GM13977 (cell line): ENCODE measurements at regions not wholly inside any gene's neighbourhood (a gene's known extent, or its start where the extent isn't known, plus 50 kb on each side); places are given as distances from the start of the nearest gene placed in this dataset.

Source experiments
- DNase-seq: peaks from one replicate; pipeline ENCODE4 v3.0.0; 2012; ENCODE audit warnings: low spot score
- in situ Hi-C: fragments of 300-500 bp; cut with MboI; formaldehyde crosslinking; loops from one replicate; pipeline ENCODE4 v1.12.0; 2022; ENCODE audit warnings: low sequenced_read_pairs, low pct_unique_long_range_greater_than_20kb, mixed read lengths, inconsistent platforms; ENCODE audit not compliant: unreplicated experiment
- TF ChIP-seq, protein P1 (sequence below): IDR thresholded peaks from 2 replicates; pipeline ENCODE4 v1.5.1; 2012; ENCODE audit warnings: mild to moderate bottlenecking, control low read depth; ENCODE audit not compliant: insufficient read depth; ENCODE audit errors: extremely low read depth, missing control alignments

- no peak for DNase-seq
- in situ Hi-C loops, result no loop called here
Observed at GRCh38 chr5:89300426-89300970, 417.5 kb upstream of the MEF2C start.

DNA sequence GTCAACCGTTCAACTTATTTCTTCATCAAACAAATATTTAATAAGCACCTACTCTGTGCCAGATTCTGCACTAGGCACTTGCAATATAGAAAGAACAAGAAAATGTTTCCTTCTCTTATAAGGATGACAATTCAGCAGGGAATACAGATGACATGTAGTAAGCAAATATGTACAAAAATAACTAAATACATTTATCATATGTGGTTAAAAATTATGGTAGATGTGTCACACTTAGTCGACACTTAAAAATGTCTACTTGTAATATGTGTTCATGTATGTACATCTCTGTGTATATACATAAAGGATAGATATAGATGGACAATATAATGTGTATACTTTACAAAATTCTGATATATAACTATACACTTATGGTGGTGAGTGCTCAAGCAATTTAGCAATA is 417.0 kb upstream of the MEF2C start:
- in situ Hi-C loops, result loop anchor here (25.0 kb wide), 2 partner anchors 413 to 563 kb away; partner anchors contain the start of gene MEF2C
- DNase-seq, result no peak
- TF ChIP-seq, protein P1, sequence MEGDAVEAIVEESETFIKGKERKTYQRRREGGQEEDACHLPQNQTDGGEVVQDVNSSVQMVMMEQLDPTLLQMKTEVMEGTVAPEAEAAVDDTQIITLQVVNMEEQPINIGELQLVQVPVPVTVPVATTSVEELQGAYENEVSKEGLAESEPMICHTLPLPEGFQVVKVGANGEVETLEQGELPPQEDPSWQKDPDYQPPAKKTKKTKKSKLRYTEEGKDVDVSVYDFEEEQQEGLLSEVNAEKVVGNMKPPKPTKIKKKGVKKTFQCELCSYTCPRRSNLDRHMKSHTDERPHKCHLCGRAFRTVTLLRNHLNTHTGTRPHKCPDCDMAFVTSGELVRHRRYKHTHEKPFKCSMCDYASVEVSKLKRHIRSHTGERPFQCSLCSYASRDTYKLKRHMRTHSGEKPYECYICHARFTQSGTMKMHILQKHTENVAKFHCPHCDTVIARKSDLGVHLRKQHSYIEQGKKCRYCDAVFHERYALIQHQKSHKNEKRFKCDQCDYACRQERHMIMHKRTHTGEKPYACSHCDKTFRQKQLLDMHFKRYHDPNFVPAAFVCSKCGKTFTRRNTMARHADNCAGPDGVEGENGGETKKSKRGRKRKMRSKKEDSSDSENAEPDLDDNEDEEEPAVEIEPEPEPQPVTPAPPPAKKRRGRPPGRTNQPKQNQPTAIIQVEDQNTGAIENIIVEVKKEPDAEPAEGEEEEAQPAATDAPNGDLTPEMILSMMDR, result no peak

More at GRCh38 chr5:89300426-89300970, 417.5 kb upstream of the MEF2C start:
- TF ChIP-seq, protein P1, result no peak

- no peak for DNase-seq
- TF ChIP-seq, protein P1, result no peak
- in situ Hi-C loops, result loop anchor here (25.0 kb wide), 2 partner anchors 410 to 560 kb away; partner anchors contain the start of gene MEF2C
Observed at GRCh38 chr5:89297066-89297465, 414.1 kb upstream of the MEF2C start.

DNA sequence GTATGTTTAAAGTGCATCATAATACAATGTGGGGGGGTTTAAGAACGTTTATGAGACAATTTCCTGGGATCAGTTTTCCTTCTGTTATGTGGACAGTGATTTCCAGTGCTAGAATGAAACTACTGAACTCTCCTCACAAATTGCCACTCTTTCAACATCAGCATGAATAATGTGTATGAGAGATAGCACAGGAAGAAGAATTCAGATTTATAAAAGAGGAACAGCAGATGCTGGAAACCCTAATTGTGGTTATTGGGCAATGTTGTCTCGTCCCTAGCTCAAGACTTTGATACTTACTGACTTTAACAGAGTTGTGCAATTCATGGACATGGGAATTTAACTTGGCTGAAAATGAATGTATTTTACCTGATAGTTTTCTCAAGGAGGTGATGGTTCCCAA is 410.8 kb upstream of the MEF2C start:
- DNase-seq, result no peak
- in situ Hi-C loops, result loop anchor here (25.0 kb wide), 2 partner anchors 407 to 557 kb away; partner anchors contain the start of gene MEF2C
- TF ChIP-seq, protein P1, result no peak

DNA sequence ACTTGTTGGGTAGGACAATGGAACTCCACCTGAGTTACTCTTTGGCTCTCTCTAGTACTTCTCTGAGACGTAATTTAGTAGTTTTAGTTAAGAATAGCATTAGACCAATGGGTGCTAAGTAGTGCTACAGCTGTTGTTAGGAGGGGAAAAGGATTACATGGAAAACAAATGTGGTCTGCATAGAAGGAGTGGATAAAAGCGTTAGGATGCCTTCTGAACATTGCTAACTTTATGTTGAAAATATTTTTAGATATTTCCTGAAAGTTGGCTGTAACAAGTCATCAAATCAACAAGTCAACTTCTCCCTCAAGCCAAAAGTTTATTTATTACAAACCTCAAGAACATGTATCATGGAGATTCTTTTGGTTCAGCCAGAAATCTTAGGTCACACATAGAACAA is 409.5 kb upstream of the MEF2C start:
- in situ Hi-C loops, result loop anchor here (25.0 kb wide), 2 partner anchors 405 to 555 kb away; partner anchors contain the start of gene MEF2C
- TF ChIP-seq, protein P1, result no peak

GRCh38 chr5:89289604-89290003 is 406.6 kb upstream of the MEF2C start:
- in situ Hi-C loops, result loop anchor here (25.0 kb wide), 2 partner anchors 402 to 552 kb away; partner anchors contain the start of gene MEF2C
- no peak for DNase-seq
- TF ChIP-seq, protein P1, result no peak

More for the DNA sequence above, 409.5 kb upstream of the MEF2C start:
- no peak for DNase-seq
